HL-60 (cell line): ENCODE measurements at regions not wholly inside any gene's neighbourhood (a gene's known extent, or its start where the extent isn't known, plus 50 kb on each side); places are given as distances from the start of the nearest gene placed in this dataset.
"Not testable (repeated sequence)": the region's sequence is repeated elsewhere in the genome, so short reads cannot be mapped to it uniquely, and the experiment has no call there.

Source experiments
- CTCF ChIP-seq: IDR thresholded peaks from one replicate; pipeline ENCODE4 v1.5.1; 2011; ENCODE audit warnings: low read length, control low read depth, inconsistent platforms; ENCODE audit not compliant: insufficient read depth
- POLR2AphosphoS5 ChIP-seq: IDR thresholded peaks from 2 replicates; pipeline ENCODE4 v1.6.1; 2012; ENCODE audit warnings: low read depth
- REST ChIP-seq: IDR thresholded peaks from 2 replicates; pipeline ENCODE4 v1.6.1; 2012; ENCODE audit warnings: low read depth; ENCODE audit not compliant: insufficient replicate concordance

- not testable (repeated sequence) for TF ChIP-seq CTCF, POLR2AphosphoS5, REST
Observed at GRCh38 chr2:192958615-192959014, 763.9 kb upstream of the TMEFF2 start.
